ENCODE measurements at regions not wholly inside any gene's neighbourhood (a gene's known extent, or its start where the extent isn't known, plus 50 kb on each side); places are given as distances from the start of the nearest gene placed in this dataset.

DNA sequence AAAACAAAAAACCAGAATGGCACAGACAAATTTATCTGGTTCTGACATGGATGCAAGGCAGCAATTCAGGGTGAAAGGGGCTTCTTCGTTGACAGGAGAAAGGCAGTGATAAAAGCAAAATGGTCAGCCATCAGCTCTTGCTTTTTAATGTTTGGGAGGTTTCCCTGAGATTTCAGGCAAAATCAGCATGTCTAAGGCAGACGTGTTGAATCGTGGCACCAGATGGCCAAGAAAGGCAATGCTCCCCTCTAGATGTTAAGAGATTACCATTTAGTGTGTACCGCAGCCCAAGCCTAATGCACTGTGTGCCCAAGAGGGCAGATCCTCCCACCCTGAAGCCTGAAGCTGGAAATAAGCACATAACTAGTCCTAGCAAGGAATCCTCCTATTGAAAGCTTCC is 88.8 kb upstream of the GALNT18 start:
- TF ChIP-seq CREB1 (IDR thresholded peaks at IDR 0.05; ENCODE audit: low read depth) = no peak
- TF ChIP-seq EP300 (IDR thresholded peaks at IDR 0.05; ENCODE audit: borderline replicate concordance) = no peak
- TF ChIP-seq REST (IDR thresholded peaks at IDR 0.05; ENCODE audit: low read depth) = no peak
- no peak for TF ChIP-seq CEBPB (IDR thresholded peaks at IDR 0.05)
- TF ChIP-seq RAD21 (IDR thresholded peaks at IDR 0.05; ENCODE audit: low read depth) = no peak
- no peak for TF ChIP-seq TCF12 (IDR thresholded peaks at IDR 0.05; ENCODE audit: low read depth)
- no peak for TF ChIP-seq TAF1 (IDR thresholded peaks at IDR 0.05; ENCODE audit: low read depth)
- no peak for TF ChIP-seq TEAD4 (IDR thresholded peaks at IDR 0.05)
- no peak for TF ChIP-seq YY1 (IDR thresholded peaks at IDR 0.05; ENCODE audit: low read depth)
- TF ChIP-seq, protein P1, sequence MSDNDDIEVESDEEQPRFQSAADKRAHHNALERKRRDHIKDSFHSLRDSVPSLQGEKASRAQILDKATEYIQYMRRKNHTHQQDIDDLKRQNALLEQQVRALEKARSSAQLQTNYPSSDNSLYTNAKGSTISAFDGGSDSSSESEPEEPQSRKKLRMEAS (IDR thresholded peaks at IDR 0.05) = no peak
- TF ChIP-seq ZBTB7A (IDR thresholded peaks at IDR 0.05; ENCODE audit: low read depth) = no peak
- no peak for TF ChIP-seq EGR1 (IDR thresholded peaks at IDR 0.05)
- no peak for TF ChIP-seq FOXM1 (IDR thresholded peaks at IDR 0.05; ENCODE audit: borderline replicate concordance, low read depth)

Measured in Ishikawa (cell line).